HCT116 (cell line): ENCODE measurements at regions not wholly inside any gene's neighbourhood (a gene's known extent, or its start where the extent isn't known, plus 50 kb on each side); places are given as distances from the start of the nearest gene placed in this dataset.

Experiments
- ATAC-seq: fragments of 200-7000 bp; cut with Tn5 transposase; 2 replicates; pipeline ENCODE4 v1.9.1; 2020; ENCODE audit warnings: mild to moderate bottlenecking, moderate library complexity
- BruUV-seq: library from RNA; stranded (reverse); fragments of 400-500 nt; replicated peaks from 2 replicates; lab custom pipeline; 2021; lab: Mats Ljungman, UMichigan
- CTCF ChIA-PET: fragments of 300-600 bp; sonication (Branson Sonifier 250); formaldehyde crosslinking; loops from one replicate; lab custom pipeline; 2021; ENCODE audit warnings: antibody characterized with exemption; lab: Charles Lee
- POLR2A ChIA-PET: fragments of 300-600, 350-600 bp; sonication (Branson Sonifier 250); formaldehyde crosslinking; loops from one replicate; lab custom pipeline; 2021; ENCODE audit warnings: antibody characterized with exemption; lab: Charles Lee
- RAD21 ChIA-PET, 2 experiments: fragments of 300-600 bp; sonication (Branson Sonifier 250); formaldehyde crosslinking; loops; one replicate each; lab custom pipeline; 2023; ENCODE audit warnings: low total read pairs in 2 of 2; ENCODE audit not compliant: uncharacterized antibody in 2 of 2, unreplicated experiment in 2 of 2, low non-redundant PET in 1 of 2; lab: Charles Lee
- DNase-seq: peaks from one replicate; pipeline ENCODE4 v3.0.0-alpha.2; 2010; ENCODE audit warnings: low read depth, low spot score
- H2AFZ ChIP-seq: fragments of 200-600 bp; shearing (Covaris generic), sonication (generic); 2 replicates; pipeline ENCODE4 v1.6.1; 2017; ENCODE audit warnings: low read depth, mixed run types, mixed read lengths, antibody characterized with exemption, low read length; ENCODE audit not compliant: poor library complexity, severe bottlenecking
- H3K27ac ChIP-seq: 2 replicates; pipeline ENCODE4 v1.5.1; 2012; ENCODE audit warnings: low read depth, low read length
- H3K27me3 ChIP-seq: fragments of 200-600 bp; sonication (generic); 2 replicates; pipeline ENCODE4 v1.6.1; 2016; ENCODE audit warnings: mixed run types, low read length, mixed read lengths; ENCODE audit not compliant: insufficient read depth
- H3K36me3 ChIP-seq, 2 experiments: fragments of 200-500 bp in 1 of 2; fragments of 200-600 bp in 1 of 2; sonication (Bioruptor generic) in 1 of 2; sonication (generic) in 1 of 2; 2 replicates each; pipeline versions ENCODE4 v1.5.1 to v1.6.1; 2014 to 2016; ENCODE audit warnings: low read length in 2 of 2, inconsistent platforms in 1 of 2, mixed read lengths in 1 of 2, mixed run types in 1 of 2; ENCODE audit not compliant: insufficient read depth in 2 of 2, control insufficient read depth in 1 of 2
- H3K4me1 ChIP-seq, 2 experiments: fragments of 200-600 bp in 1 of 2; sonication (generic) in 1 of 2; 2 replicates each; pipeline versions ENCODE4 v1.5.1 to v1.6.1; 2012 to 2017; ENCODE audit warnings: low read length in 2 of 2, inconsistent platforms in 1 of 2, mild to moderate bottlenecking in 1 of 2, mixed read lengths in 1 of 2, mixed run types in 1 of 2, moderate library complexity in 1 of 2; ENCODE audit not compliant: insufficient read depth in 2 of 2, control insufficient read depth in 1 of 2
- H3K4me2 ChIP-seq: fragments of 200-600 bp; sonication (generic); 2 replicates; pipeline ENCODE4 v1.6.1; 2017; ENCODE audit warnings: mixed run types, low read length, mixed read lengths
- H3K4me3 ChIP-seq, 2 experiments: fragments of 200-600 bp in 1 of 2; sonication (generic) in 1 of 2; replicated peaks in 1 of 2; 2 replicates each; pipeline ENCODE4 v1.5.1; 2011 to 2016; ENCODE audit warnings: low read length in 2 of 2, control low read depth in 1 of 2, low read depth in 1 of 2, mild to moderate bottlenecking in 1 of 2, mixed read lengths in 1 of 2, mixed run types in 1 of 2
- H3K79me2 ChIP-seq: fragments of 200-600 bp; sonication (generic); 2 replicates; pipeline ENCODE4 v1.6.1; 2017; ENCODE audit warnings: mild to moderate bottlenecking, mixed run types, low read length, moderate library complexity, mixed read lengths; ENCODE audit not compliant: insufficient read depth
- H3K9ac ChIP-seq: fragments of 200-600 bp; sonication (generic); 2 replicates; pipeline ENCODE4 v1.6.1; 2016; ENCODE audit warnings: low read length, mixed read lengths
- H3K9me2 ChIP-seq: fragments of 200-600 bp; sonication (generic), shearing (Covaris generic); 2 replicates; pipeline ENCODE4 v1.6.1; 2017; ENCODE audit warnings: mixed run types, mild to moderate bottlenecking, moderate library complexity; ENCODE audit not compliant: insufficient read depth
- H3K9me3 ChIP-seq, 2 experiments: fragments of 200-500 bp in 1 of 2; fragments of 200-600 bp in 1 of 2; sonication (Bioruptor generic) in 1 of 2; sonication (generic) in 1 of 2; 2 replicates each; pipeline ENCODE4 v1.6.1; 2014 to 2017; ENCODE audit warnings: low read length in 2 of 2, mixed read lengths in 2 of 2, inconsistent platforms in 1 of 2, low read depth in 1 of 2, mild to moderate bottlenecking in 1 of 2, mixed run types in 1 of 2, moderate library complexity in 1 of 2; ENCODE audit not compliant: control insufficient read depth in 1 of 2, insufficient read depth in 1 of 2
- H4K20me1 ChIP-seq: fragments of 200-600 bp; sonication (generic), shearing (Covaris generic); 2 replicates; pipeline ENCODE4 v1.6.1; 2017; ENCODE audit warnings: mixed run types, mild to moderate bottlenecking, moderate library complexity; ENCODE audit not compliant: insufficient read depth
- ATF3 ChIP-seq: IDR thresholded peaks from 2 replicates; pipeline ENCODE4 v1.6.1; 2012
- CBX3 ChIP-seq: IDR thresholded peaks from 2 replicates; pipeline ENCODE4 v1.6.1; 2012; ENCODE audit warnings: low read depth
- CEBPB ChIP-seq: IDR thresholded peaks from 2 replicates; pipeline ENCODE4 v1.6.1; 2012; ENCODE audit warnings: low read depth
- CTCF ChIP-seq, 3 experiments: fragments of 200-600 bp in 1 of 3; sonication (generic) in 1 of 3; IDR thresholded peaks in 2 of 3; conservative IDR thresholded peaks in 1 of 3; 2 replicates each; pipeline ENCODE4 v1.5.1; 2012 to 2017; ENCODE audit warnings: low read depth in 2 of 3, low read length in 2 of 3, antibody characterized with exemption in 1 of 3, borderline replicate concordance in 1 of 3, control low read depth in 1 of 3, mild to moderate bottlenecking in 1 of 3, mixed read lengths in 1 of 3, mixed run types in 1 of 3, moderate library complexity in 1 of 3; ENCODE audit not compliant: insufficient read depth in 1 of 3
- EGR1 ChIP-seq: IDR thresholded peaks from 2 replicates; pipeline ENCODE4 v1.6.1; 2012; ENCODE audit warnings: low read depth
- FOSL1 ChIP-seq: IDR thresholded peaks from 2 replicates; pipeline ENCODE4 v1.6.1; 2012; ENCODE audit warnings: low read depth
- RAD21 ChIP-seq: IDR thresholded peaks from 2 replicates; pipeline ENCODE4 v1.6.1; 2012; ENCODE audit warnings: low read depth, mild to moderate bottlenecking
- REST ChIP-seq: IDR thresholded peaks from 2 replicates; pipeline ENCODE4 v1.6.1; 2012; ENCODE audit warnings: low read depth
- SP1 ChIP-seq: IDR thresholded peaks from 2 replicates; pipeline ENCODE4 v1.6.1; 2012; ENCODE audit warnings: low read depth
- SRF ChIP-seq: IDR thresholded peaks from 2 replicates; pipeline ENCODE4 v1.6.1; 2012; ENCODE audit warnings: low read depth
- ZNF274 ChIP-seq: fragments of 200-500 bp; sonication (Bioruptor generic); IDR thresholded peaks from 2 replicates; pipeline ENCODE4 v1.6.1; 2014; ENCODE audit warnings: mild to moderate bottlenecking, low read depth, low read length, inconsistent platforms
- intact Hi-C: fragments of 100-400 bp; cut with micrococcal nuclease; formaldehyde crosslinking; loops from 2 replicates; pipeline ENCODE4 v1.10.0; 2022

GRCh38 chr13:53127373-53127772 lies 98.8 kb downstream of the OLFM4 start:
- Histone ChIP-seq H3K27ac (no peak overlapping the region), H3K27me3 (no peaks in the 10 kb centered on the region), H2AFZ (no peak overlapping the region), H3K9me2 (no peaks in the 10 kb centered on the region), H3K36me3 (no peaks in the 10 kb centered on the region), H3K4me2 (no peak overlapping the region), H3K4me3 (no peak overlapping the region), H3K9me3 (no peaks in the 10 kb centered on the region), H4K20me1 (no peaks in the 10 kb centered on the region), H3K9ac (no peak overlapping the region), H3K4me1 (no peaks in the 10 kb centered on the region), H3K79me2 (no peaks in the 10 kb centered on the region)
- ATAC-seq = no peak
- no TSS peak for BruUV-seq
- CTCF ChIA-PET = no interaction called here
- intact Hi-C loops = no loop called here
- RAD21 ChIA-PET = no interaction called here
- TF ChIP-seq REST = no peak
- no peak for TF ChIP-seq SRF
- no peak for TF ChIP-seq ATF3
- TF ChIP-seq CBX3 = no peak
- no peak for TF ChIP-seq CEBPB
- POLR2A ChIA-PET = no interaction called here
- DNase-seq = no peak

- no peaks in the 10 kb centered on the region for H3K9me2 ChIP-seq
- H3K4me1 ChIP-seq = no peaks in the 10 kb centered on the region
- no peak overlapping the region for H3K27ac ChIP-seq
- H3K4me3 ChIP-seq = no peak overlapping the region
- POLR2A ChIA-PET = no interaction called here
- CTCF ChIA-PET = no interaction called here
- no peaks in the 10 kb centered on the region for H3K9me3 ChIP-seq
- H3K9ac ChIP-seq = no peak overlapping the region
- no peaks in the 10 kb centered on the region for H3K27me3 ChIP-seq
- no TSS peak for BruUV-seq
- DNase-seq (no peak), ATAC-seq (no peak)
- no peak overlapping the region for H3K4me2 ChIP-seq
- H4K20me1 ChIP-seq = no peaks in the 10 kb centered on the region
- H3K79me2 ChIP-seq = no peaks in the 10 kb centered on the region
- RAD21 ChIA-PET = no interaction called here
- H3K36me3 ChIP-seq = no peaks in the 10 kb centered on the region
- intact Hi-C loops = no loop called here
- no peak overlapping the region for H2AFZ ChIP-seq
- TF ChIP-seq RAD21 = no peak
- TF ChIP-seq ZNF274 = no peak
- TF ChIP-seq SP1 = no peak
- no peak for TF ChIP-seq FOSL1
- no peak for TF ChIP-seq EGR1
- no peak for TF ChIP-seq CTCF (IDR thresholded peaks at IDR 0.05 in 2 of 3, conservative IDR thresholded peaks at IDR 0.05 in 1 of 3; ENCODE audit: borderline replicate concordance in 1 of 3, insufficient read depth in 1 of 3, low read depth in 2 of 3, low read length in 2 of 3)
- TF ChIP-seq REST = no peak
These were observed 101.3 kb downstream of the OLFM4 start for GRCh38 chr13:53129864-53130393.
